K562 (cell line): ENCODE measurements at regions not wholly inside any gene's neighbourhood (a gene's known extent, or its start where the extent isn't known, plus 50 kb on each side); places are given as distances from the start of the nearest gene placed in this dataset.
A peak's percentile ranks its signal among the peaks of the same experiment; 100 is the strongest.

Source experiments
- BRCA1 ChIP-seq, 2 experiments: fragments of 450-650 bp in 1 of 2; sonication (generic) in 1 of 2; formaldehyde crosslinking in 1 of 2; IDR thresholded peaks; 2 replicates each; pipeline versions ENCODE4 v1.5.0 to v1.6.1; 2017 to 2020; ENCODE audit warnings: mild to moderate bottlenecking in 1 of 2, missing genetic modification reagents in 1 of 2
- CXXC5 ChIP-seq: fragments of 250-450 bp; sonication (Bioruptor Pico); IDR thresholded peaks from 2 replicates; pipeline ENCODE4 v1.8.0; 2022; ENCODE audit warnings: inconsistent platforms, mild to moderate bottlenecking, moderate library complexity
- GATA2 ChIP-seq: sonication (generic); formaldehyde crosslinking; IDR thresholded peaks from 2 replicates; pipeline ENCODE4 v1.4.0; 2020; ENCODE audit warnings: mild to moderate bottlenecking, missing genetic modification reagents
- HEY1 ChIP-seq: fragments of 250-450 bp; sonication (Bioruptor Pico); IDR thresholded peaks from 2 replicates; pipeline ENCODE4 v1.5.0; 2020; ENCODE audit warnings: mild to moderate bottlenecking, moderate library complexity, borderline replicate concordance
- KAT7 ChIP-seq: sonication (generic); formaldehyde crosslinking; IDR thresholded peaks from 2 replicates; pipeline ENCODE4 v1.8.0; 2022; ENCODE audit warnings: missing genetic modification reagents, mild to moderate bottlenecking, borderline replicate concordance
- KDM4B ChIP-seq, 2 experiments: fragments of 450-650 bp in 1 of 2; sonication (generic) in 1 of 2; IDR thresholded peaks; 2 replicates each; pipeline ENCODE4 v1.6.1; 2016 to 2017; ENCODE audit warnings: borderline replicate concordance in 2 of 2, antibody characterized with exemption in 1 of 2, low read depth in 1 of 2, mild to moderate bottlenecking in 1 of 2
- MEIS2 ChIP-seq: fragments of 450-650 bp; IDR thresholded peaks from 2 replicates; pipeline ENCODE4 v1.6.1; 2014; ENCODE audit warnings: mild to moderate bottlenecking; ENCODE audit not compliant: partially characterized antibody
- MYBL2 ChIP-seq, 2 experiments: fragments of 450-650 bp in 1 of 2; sonication (generic) in 1 of 2; formaldehyde crosslinking in 1 of 2; IDR thresholded peaks; 2 replicates each; pipeline versions ENCODE4 v1.6.1 to v1.8.1; 2017 to 2022; ENCODE audit warnings: borderline replicate concordance in 1 of 2, inconsistent platforms in 1 of 2, low read depth in 1 of 2, mild to moderate bottlenecking in 1 of 2, missing genetic modification reagents in 1 of 2, moderate library complexity in 1 of 2
- PHF20 ChIP-seq: fragments of 450-650 bp; IDR thresholded peaks from 2 replicates; pipeline ENCODE4 v1.6.1; 2018; ENCODE audit not compliant: partially characterized antibody
- PRPF4 ChIP-seq: fragments of 200-400 bp; formaldehyde crosslinking; IDR thresholded peaks from one replicate; pipeline ENCODE4 v1.6.1; 2017; ENCODE audit warnings: low read length, low read depth, mild to moderate bottlenecking; ENCODE audit not compliant: insufficient read depth, poor library complexity, severe bottlenecking
- RAD21 ChIP-seq, 2 experiments: fragments of 250-450 bp in 1 of 2; fragments of 450-650 bp in 1 of 2; sonication (Bioruptor Pico) in 1 of 2; formaldehyde crosslinking in 1 of 2; IDR thresholded peaks in 1 of 2; conservative IDR thresholded peaks in 1 of 2; 2 replicates each; pipeline versions ENCODE4 v1.4.0 to v1.8.0; 2020 to 2022; ENCODE audit warnings: mild to moderate bottlenecking in 2 of 2, moderate library complexity in 1 of 2
- ZEB2 ChIP-seq: fragments of 450-650 bp; IDR thresholded peaks from 2 replicates; pipeline ENCODE4 v1.6.1; 2016
- ZNF263 ChIP-seq: sonication (generic); formaldehyde crosslinking; IDR thresholded peaks from 2 replicates; pipeline ENCODE4 v1.8.0; 2022; ENCODE audit warnings: mild to moderate bottlenecking, missing genetic modification reagents, borderline replicate concordance
- ZNF644 ChIP-seq: fragments of 200-800 bp; sonication (Bioruptor generic); IDR thresholded peaks from 2 replicates; pipeline ENCODE4 v1.6.1; 2016; ENCODE audit warnings: low read depth, missing genetic modification characterization, missing compliant biosample characterization
- TF ChIP-seq, protein P1 (sequence below): fragments of 450-650 bp; conservative IDR thresholded peaks from 2 replicates; pipeline ENCODE4 v1.6.1; 2016; ENCODE audit warnings: missing genetic modification characterization, low read depth, mild to moderate bottlenecking, missing compliant biosample characterization, moderate library complexity
- TF ChIP-seq, protein P2 (sequence below): fragments of 250-450 bp; sonication (Bioruptor Pico); IDR thresholded peaks from 2 replicates; pipeline ENCODE4 v1.8.0; 2022; ENCODE audit warnings: moderate library complexity, mild to moderate bottlenecking, inconsistent platforms
- TF ChIP-seq, protein P3 (sequence below): fragments of 250-450 bp; sonication (Bioruptor Pico); IDR thresholded peaks from 2 replicates; pipeline ENCODE4 v1.5.1; 2021; ENCODE audit warnings: mild to moderate bottlenecking
- TF ChIP-seq, protein P4 (sequence below), 3 experiments: IDR thresholded peaks in 2 of 3; conservative IDR thresholded peaks in 1 of 3; 2 replicates each; pipeline ENCODE4 v1.5.1; 2011 to 2012; ENCODE audit warnings: low read length in 3 of 3, mild to moderate bottlenecking in 3 of 3, control low read depth in 2 of 3, improper control_type of control experiment in 1 of 3, inconsistent platforms in 1 of 3, low read depth in 1 of 3, mixed read lengths in 1 of 3, moderate library complexity in 1 of 3; ENCODE audit not compliant: insufficient read depth in 2 of 3

DNA sequence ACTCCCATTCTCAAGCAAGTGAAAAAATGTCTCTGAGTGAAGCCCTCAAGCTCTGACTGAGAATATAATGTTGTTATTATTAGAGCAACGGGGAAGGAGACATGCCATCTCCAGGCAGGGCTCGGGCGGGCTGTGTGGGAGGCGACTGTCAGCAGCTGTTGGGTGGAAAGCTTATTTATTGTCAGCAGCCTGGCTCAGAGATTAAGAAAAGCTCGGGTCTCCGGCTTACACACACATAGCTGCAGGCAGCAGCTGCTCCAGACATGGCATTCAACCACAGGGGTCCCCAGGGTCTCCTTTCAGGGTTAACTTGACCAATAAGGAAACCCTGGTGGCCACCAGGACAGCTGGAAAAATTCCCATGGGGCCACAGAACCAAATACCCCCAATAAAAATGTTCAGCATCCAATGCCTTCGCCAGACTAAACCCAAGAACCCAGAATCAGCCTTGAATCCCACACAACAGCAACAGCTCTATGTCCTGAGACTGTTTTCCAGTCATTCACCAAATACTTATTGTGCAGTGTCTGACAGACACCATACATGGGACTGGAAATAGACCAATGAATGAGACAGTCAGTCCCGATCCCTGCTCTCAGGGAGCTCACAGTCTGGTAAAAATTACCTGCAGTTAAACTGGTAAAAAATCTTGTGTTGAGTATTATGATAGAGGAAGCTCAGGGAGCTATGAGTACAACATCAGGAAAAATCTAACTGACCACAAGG is 70.5 kb upstream of the RTN4 start (continued):
- TF ChIP-seq KAT7 (no peak), GATA2 (peak; percentile 58; the same call in 1 of the 2 replicates), MYBL2 (IDR thresholded peaks at IDR 0.05; ENCODE audit: low read depth) (no peak), MYBL2 (CRISPR knock-in tag; IDR thresholded peaks at IDR 0.05; ENCODE audit: borderline replicate concordance) (no peak), RAD21 (CRISPR knock-in tag; conservative IDR thresholded peaks at IDR 0.05 in 1 of 2, IDR thresholded peaks at IDR 0.05 in 1 of 2) (peak in 1 of 2 experiments; percentile 20; a peak in 1 of 4 replicates), PHF20 (no peak), PRPF4 (no peak), ZNF263 (CRISPR knock-in tag) (no peak), ZEB2 (no peak), CXXC5 (peak; percentile 67), MEIS2 (peak; percentile 97), BRCA1 (IDR thresholded peaks at IDR 0.05) (no peak), BRCA1 (CRISPR knock-in tag; IDR thresholded peaks at IDR 0.05) (no peak), ZNF644 (no peak; the same call in 1 of the 2 replicates), KDM4B (IDR thresholded peaks at IDR 0.05; ENCODE audit: borderline replicate concordance in 2 of 2, low read depth in 1 of 2) (no peak), HEY1 (CRISPR knock-in tag) (no peak)
- TF ChIP-seq, protein P1, sequence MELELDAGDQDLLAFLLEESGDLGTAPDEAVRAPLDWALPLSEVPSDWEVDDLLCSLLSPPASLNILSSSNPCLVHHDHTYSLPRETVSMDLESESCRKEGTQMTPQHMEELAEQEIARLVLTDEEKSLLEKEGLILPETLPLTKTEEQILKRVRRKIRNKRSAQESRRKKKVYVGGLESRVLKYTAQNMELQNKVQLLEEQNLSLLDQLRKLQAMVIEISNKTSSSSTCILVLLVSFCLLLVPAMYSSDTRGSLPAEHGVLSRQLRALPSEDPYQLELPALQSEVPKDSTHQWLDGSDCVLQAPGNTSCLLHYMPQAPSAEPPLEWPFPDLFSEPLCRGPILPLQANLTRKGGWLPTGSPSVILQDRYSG (tag) = 0 out of 2 replicates have a peak, but pooled peaks have one; percentile 22
- TF ChIP-seq, protein P2, sequence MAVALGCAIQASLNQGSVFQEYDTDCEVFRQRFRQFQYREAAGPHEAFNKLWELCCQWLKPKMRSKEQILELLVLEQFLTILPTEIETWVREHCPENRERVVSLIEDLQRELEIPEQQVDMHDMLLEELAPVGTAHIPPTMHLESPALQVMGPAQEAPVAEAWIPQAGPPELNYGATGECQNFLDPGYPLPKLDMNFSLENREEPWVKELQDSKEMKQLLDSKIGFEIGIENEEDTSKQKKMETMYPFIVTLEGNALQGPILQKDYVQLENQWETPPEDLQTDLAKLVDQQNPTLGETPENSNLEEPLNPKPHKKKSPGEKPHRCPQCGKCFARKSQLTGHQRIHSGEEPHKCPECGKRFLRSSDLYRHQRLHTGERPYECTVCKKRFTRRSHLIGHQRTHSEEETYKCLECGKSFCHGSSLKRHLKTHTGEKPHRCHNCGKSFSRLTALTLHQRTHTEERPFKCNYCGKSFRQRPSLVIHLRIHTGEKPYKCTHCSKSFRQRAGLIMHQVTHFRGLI (CRISPR knock-in tag) = peak; percentile 66; the same call in 1 of the 2 replicates
- TF ChIP-seq, protein P3, sequence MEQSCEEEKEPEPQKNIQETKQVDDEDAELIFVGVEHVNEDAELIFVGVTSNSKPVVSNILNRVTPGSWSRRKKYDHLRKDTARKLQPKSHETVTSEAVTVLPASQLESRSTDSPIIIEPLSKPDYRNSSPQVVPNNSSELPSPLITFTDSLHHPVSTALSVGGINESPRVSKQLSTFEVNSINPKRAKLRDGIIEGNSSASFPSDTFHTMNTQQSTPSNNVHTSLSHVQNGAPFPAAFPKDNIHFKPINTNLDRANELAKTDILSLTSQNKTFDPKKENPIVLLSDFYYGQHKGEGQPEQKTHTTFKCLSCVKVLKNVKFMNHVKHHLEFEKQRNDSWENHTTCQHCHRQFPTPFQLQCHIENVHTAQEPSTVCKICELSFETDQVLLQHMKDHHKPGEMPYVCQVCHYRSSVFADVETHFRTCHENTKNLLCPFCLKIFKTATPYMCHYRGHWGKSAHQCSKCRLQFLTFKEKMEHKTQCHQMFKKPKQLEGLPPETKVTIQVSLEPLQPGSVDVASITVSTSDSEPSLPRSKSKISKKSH = no peak
- TF ChIP-seq, protein P4, sequence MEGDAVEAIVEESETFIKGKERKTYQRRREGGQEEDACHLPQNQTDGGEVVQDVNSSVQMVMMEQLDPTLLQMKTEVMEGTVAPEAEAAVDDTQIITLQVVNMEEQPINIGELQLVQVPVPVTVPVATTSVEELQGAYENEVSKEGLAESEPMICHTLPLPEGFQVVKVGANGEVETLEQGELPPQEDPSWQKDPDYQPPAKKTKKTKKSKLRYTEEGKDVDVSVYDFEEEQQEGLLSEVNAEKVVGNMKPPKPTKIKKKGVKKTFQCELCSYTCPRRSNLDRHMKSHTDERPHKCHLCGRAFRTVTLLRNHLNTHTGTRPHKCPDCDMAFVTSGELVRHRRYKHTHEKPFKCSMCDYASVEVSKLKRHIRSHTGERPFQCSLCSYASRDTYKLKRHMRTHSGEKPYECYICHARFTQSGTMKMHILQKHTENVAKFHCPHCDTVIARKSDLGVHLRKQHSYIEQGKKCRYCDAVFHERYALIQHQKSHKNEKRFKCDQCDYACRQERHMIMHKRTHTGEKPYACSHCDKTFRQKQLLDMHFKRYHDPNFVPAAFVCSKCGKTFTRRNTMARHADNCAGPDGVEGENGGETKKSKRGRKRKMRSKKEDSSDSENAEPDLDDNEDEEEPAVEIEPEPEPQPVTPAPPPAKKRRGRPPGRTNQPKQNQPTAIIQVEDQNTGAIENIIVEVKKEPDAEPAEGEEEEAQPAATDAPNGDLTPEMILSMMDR (IDR thresholded peaks at IDR 0.05 in 2 of 3, conservative IDR thresholded peaks at IDR 0.05 in 1 of 3; ENCODE audit: insufficient read depth in 2 of 3, low read depth in 1 of 3, low read length in 3 of 3) = no peak
